NCI-H2227 (cell line): ENCODE measurements at regions not wholly inside any gene's neighbourhood (a gene's known extent, or its start where the extent isn't known, plus 50 kb on each side); places are given as distances from the start of the nearest gene placed in this dataset.
A peak's percentile ranks its signal among the peaks of the same experiment; 100 is the strongest.

Experiments
- DNase-seq: peaks from one replicate; lab custom pipeline; 2025; ENCODE audit not compliant: unreplicated experiment; lab: John Stamatoyannopoulos, UW

DNA sequence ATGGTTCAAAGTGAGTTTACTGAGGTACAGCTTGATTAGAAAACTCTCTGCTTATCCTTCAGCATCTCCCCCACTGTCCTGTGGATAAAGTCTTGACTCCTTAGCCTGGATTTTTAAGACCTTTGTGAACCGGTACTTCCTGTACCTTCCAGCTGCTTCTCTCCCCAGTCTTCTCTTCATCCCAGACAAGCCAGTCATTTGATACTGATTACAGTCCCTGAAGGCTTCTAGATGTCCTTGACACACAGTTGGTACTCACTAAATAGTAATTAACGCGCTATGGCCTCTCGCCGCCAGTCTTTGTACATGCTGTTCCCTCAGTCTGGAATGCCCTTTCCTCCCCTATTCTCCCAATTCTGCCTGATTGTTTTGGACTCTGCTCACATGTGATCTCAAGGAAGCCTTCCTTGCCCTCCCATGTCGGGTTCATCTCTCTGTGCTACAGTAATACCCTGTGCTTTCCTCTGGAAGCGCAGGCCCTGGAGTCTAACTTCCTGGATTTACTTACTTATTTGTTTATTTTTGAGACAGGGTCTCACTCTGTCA, 50.6 kb upstream of the PTGR2 start:
- DNase-seq = peak; percentile 44

DNA sequence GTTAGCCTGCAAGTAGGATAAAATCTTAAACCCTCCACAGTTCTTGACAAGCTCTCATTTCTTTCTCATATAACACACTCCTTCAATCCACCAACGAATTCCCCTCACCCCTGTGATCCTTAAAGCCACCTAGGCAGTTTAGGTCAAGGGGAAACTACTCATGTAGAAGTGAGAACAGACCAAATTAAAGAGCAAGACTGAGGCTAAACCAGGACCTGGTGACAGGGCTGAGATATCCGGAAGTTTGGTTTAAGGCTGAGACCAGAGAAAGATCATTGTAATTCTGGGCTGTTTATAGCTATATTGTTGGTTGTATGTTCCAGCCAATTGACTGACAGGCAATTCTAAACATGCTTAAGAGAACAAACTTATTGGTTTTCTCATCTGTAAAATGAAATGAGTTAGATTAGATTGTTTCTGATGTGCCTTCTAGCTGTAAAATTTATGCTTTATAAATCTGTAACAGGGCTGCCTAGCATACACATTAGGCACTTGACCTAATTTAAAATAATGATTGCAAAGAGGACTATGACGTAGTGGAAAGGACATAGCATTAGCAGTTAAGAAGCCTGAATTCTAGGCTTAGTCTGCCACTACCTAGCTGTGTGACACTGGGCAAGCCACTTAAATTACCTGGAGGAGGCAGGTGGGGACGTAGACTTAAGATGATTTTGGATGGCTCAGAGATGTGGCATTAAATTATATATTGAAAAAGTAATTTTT, 53.9 kb upstream of the PTGR2 start:
- DNase-seq = no peak

DNA sequence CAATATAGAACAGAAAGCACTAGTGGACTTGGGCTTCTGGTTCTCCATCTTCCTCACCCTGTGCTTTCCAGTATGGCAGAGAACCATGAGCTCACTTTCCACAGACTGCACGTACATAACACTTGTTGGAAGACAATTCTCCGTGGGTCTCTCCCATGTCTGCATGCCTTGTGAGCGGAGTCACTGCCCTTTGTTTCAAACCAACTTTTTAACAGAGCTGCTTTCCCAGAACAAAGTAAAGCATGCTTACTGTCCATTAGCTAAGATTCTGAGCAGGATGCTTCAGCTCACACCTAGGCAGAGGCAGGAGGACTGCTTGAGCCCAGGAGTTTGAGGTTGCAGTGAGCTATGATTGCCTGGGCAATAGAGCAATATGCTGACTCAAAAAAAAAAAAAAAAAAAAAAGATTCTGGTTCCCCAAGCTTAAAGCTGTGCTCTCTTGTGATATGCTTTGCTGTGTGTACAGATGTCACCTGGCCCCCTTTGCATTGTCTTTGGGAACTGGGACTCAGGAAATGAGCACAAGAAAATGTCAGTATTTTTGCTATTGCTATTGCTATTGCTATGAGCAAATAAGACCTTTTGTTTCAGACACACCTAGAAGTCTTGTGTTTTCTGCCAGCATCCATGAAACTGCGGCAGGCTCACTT, 54.6 kb upstream of the PTGR2 start:
- no peak for DNase-seq

DNA sequence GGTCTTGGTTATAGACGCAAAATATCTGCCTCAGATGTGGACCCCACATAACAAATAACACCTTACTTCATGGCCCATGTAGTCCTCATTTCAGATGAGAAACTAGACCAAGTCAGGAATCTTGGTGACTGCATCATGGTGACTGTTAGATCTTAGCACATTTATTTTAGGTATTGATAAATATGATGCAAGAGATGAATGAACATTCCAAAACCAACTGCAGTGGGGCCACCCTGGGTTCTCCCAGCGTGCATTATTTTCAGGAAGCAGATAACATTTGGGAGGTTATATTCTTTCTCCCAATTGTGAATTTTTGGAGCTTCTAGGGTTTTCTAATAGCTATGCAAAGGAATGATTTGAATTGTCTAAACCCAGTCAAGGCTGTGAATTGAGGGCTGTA, 55.2 kb upstream of the PTGR2 start:
- no peak for DNase-seq

DNA sequence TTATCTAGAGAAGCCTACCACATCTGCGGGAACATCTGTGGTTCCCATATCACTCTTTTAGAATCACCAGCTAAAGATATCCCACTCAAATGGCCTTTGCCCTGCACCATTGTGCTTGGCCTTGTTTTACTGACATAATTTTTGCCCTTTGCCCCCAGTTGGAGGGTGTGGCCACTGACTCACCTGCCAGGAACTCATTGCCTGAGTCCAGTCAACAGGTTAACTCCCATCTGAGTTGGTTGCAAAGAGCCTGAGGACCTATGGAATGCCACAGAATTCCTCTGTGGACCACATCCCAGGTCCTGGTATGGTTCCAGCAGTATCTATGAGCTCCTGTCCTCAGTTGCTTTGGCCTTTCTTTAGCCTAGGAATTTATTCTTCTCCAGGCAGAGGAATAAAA, 55.7 kb upstream of the PTGR2 start:
- DNase-seq = no peak

DNA sequence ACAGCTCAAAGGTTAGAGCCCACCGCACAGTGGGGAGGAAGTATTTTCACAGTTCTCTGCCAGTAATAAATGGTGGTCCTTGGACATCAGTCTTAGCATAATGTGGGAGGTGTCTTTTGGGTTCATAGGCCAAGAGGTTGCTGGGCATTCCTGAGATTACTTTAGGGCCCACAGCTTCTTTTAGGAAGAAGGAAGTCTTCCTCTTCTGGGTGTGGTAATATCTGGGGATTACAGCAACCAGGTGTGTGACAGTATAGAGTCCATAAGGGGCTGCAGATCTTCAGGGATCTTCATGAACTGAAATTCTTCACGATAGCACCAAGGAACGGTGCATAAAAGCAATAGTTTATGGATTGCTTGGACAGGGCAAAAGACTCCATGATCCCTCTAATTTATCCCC, 56.2 kb upstream of the PTGR2 start:
- no peak for DNase-seq

DNA sequence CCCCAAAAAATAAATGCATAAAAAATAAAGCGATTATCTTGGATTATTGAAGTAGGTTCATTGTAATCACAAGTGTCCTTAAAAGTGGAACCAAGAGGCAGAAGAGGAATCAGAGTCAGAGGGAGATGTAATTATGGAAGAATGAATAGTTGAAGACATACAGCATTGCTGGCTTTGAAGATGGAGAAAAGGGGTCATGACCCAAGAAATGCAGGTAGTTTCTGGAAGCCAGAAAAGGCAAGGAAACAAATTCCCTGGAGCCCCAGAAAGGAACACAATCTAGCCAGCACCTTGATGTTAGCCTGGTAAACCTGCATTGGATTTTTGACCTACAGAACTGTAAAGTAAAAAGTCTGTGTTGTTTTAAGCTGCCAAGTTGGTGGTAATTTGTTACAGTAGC, 57.5 kb upstream of the PTGR2 start:
- no peak for DNase-seq

DNA sequence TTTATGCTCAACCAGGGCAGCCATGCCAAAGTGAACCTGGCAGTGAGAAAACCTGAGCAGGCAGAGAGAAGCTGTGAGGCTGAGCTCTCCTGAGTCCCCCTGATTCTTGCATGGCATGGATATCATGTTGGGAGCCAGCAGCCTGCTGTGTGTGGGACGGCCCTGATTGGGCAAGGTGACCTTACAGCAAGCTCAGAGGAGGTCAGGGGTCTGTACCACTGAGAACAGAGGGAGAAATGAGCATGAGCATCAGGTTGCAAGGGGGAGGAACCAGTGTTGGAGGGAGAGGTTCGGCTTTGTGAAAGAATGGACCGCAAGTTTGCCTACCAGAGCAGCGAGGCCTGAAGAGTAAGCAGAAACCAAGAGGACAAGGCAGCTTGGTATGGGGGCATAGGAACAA, 59.1 kb upstream of the PTGR2 start:
- DNase-seq = no peak

DNA sequence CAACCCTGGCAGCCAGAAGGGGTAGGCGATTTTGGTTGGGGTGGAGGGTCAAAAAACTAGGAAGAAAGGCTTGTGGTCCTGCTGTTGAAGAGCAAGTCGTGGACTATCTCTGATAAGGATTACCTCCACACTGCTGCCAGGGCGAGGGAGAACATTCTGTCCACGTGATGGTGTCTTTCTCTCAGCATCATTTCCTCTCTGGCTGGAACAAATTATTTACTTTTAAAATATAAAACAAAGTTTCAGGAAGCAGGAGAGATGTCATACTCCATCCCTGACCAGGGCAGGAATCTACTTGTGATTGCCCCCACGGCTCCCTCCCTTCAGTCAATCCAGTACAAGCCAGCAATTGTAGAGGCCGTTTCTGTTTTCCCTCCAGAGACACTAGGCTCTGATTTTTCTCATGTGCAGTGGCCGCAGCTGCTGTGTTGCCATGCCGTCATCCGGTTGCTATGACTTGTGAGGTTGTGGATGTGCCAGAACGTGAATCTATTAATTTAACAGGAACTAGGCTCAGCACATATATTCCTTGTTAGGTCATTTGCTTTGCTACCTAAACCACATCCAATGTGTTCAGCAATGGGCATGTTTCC, 61.5 kb upstream of the PTGR2 start:
- DNase-seq = no peak

DNA sequence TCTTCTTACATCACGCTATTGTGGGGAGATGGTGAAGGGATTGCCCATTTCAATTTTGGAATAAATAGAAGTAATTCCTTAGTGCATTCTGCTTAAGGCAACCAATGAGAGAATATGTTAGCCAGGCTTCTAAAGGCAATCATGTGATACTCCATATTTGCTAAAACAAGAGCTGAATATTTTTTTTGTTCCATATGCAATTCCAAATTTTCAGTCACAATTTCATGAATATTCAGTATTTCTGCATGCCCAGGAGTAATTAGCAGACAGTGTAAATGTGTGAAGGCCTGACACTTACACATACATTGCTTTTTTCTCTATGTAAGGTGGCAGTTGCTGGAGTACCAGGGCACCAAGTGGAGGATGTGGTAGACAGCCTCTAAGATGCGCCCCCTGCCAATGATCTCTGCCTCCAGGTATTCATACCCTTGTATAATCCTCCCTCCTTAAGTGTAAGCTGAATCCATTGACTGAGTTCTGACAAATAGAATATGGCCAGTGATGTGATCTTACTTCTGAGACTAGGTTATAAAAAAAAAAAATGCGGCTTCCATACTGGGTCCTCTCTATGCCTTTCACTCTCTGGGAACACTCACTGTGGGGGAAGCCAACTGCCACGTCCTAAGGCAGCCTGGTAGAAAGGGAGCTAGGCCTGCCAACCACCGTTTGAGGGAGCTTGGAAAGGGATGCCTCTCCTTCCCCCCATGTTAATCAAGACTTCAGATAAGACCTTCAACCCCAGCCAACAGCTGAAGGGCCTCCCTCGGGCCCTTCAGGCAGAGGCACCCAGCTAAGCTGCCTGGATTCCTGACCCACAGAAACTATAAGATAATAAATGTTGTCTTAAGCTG, 62.7 kb upstream of the PTGR2 start:
- no peak for DNase-seq

DNA sequence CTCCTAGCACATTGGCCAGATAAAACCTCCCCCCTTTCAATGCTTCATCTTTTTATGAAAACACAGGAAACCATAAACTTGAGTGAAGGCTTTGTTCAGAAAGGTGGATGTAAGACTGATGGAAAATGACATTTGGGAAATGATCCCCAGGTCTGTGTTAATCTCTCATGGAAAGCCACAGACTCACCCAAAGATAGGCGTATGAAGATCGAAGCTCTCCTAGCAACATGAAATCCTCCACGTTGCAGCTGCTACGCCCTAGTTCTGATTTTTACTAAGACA, 63.4 kb upstream of the PTGR2 start:
- no peak for DNase-seq

DNA sequence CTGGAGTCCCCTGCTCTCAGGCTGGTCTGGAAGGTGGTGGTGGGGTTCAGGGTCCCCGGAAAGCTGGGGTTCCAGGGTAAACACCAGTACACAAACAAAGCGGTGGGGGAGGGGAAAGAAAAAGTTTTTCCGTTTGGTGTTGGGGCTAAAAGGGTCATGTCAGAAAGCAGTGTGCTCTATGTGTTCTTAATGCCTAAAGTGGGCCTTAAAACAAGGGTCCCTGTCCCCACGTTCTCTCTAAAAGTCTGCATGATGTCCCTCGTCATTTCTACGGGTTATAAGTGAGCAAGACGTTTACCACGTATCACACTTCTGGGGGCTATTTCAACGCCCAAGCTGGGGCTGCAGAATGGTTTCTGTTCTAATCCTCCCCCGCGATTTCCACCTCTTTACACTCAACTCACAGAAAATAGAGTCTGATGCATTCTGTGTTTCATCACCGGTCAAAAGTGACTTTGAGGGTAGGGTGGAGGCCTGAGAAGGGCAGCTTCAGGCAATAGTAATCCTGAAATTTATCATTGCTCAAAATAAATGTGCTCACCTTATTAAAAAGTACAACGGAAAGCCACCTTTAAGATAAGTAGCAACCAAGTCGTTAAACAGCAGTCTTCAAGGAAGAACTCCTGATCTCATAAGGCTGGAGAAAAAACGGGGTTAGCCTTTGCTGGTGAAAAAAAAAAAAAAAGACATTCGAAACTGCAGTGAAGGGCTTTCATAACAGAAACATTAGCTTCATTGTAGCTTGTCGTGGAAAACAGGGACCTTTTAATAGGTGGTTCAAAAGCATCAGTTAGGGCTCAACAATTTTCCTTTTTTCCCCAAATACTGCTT, 63.9 kb upstream of the PTGR2 start:
- DNase-seq = no peak

DNA sequence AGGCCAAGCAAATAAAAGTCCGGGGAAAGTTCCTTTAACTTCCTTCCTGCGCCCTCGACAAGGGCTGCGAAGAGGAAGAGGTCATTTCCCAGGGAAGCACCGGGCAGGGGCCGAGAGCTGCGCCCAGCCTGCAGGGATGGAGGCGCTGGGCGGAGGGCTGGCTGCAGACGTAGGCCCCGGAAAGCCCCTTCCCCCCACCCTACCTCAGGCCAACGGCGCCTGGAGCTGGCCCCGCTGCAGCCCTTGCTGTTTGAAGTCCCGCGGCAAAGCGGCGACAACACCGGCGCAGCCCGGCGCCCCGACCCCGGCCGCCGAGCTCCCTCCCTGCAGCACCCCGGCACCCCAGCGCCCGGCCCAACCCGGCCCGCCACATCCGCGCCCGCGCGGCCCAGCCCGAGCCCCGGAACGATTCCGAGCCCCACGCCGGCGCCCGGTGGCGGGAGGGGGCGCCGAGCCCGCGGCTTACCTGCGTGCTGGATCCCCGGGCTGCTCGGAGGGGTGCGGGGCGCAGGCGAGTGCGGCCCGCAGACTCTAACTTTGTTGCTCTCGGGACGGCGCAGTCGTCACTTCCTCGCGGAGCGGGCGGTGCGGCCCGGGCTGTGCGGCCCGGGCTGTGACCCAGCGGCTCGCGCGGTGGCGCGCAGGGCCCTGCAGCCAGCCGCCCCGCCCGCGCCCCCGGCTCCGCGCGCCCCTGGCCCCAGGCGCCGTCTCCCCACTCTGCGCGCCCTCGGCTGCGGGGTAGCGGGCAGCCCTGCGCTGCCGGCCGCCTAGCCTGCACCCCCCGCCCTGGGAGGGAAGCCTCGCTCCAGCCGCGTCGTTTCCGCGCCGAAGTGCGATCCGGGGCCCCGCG, 64.8 kb upstream of the PTGR2 start:
- DNase-seq = peak; percentile 30

DNA sequence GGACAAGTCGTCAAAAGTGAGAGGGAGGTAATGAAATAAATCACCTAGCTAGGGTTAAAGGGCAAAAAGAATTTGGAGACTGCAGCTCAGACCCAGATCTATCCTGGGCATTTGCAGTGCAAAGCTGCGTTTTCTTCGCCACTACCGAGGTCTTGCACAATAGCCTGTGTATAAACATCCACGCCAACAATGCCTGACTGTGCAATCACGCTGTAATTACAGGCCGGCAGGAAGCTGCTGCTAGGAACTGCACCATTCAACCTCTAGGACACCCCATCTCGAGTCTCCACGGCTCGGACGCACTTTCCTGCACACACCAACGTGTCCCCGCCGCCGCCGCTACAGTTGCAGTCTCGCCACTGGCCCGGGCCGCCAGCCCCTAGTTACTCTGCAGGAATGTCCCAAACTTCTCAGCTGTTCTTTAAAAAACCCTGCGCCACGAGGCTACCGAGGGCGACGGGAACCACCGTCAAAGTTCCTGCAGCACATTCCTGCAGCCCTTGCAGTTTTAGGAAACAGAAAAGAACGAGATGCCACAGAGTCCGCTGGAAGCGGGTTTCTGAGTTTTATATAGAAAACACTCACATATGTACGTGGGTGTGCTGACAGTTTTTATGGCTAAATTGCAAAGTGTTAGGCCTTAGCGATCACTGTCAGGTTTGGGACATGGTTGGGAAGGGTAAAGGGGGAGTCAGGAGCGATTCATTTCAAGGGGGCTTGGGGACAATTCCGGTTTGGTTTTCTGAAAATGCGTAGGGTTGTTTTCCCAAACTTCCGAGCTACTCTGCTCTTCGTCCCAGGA, 65.6 kb upstream of the PTGR2 start:
- peak; percentile 58 for DNase-seq

DNA sequence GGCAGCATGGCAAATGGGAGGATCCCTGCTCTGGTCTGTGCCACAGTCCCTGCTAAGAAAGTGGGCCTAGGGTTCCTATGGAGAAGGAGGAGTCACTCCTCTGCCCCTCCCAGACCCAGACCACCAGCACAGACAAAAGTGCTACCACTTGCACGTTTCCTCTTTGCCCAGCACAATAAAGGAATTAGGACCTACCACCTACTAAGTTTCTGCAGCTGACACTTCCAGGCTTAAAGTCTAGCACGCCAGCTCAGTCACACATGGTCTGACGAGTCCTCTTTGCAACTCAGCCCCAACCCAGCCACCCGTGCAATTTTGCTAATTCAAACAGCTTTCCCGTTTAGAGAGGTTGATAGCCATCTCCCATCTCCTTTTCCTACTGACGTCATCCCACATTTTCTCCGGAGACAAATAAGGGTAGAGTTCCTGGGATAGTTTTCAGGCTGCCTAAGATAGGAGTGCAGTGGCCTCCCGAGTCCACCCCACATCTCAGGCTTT, 66.2 kb upstream of the PTGR2 start:
- DNase-seq = peak; percentile 48

DNA sequence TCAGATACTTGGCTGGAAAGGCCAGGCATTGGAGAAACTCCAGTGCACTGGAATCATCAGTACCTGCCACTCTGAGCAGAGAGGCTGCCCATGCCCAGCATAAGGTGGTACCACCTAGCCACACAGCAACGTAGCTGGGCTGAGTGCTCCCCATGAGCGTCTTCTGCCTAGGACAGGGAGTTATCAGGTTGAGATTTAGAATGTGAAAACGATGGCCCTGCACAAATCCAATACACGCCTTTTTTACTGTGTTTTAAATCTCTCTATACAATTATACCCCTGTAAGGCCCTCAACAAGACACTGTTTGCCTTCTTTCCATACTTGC, 66.7 kb upstream of the PTGR2 start:
- no peak for DNase-seq

DNA sequence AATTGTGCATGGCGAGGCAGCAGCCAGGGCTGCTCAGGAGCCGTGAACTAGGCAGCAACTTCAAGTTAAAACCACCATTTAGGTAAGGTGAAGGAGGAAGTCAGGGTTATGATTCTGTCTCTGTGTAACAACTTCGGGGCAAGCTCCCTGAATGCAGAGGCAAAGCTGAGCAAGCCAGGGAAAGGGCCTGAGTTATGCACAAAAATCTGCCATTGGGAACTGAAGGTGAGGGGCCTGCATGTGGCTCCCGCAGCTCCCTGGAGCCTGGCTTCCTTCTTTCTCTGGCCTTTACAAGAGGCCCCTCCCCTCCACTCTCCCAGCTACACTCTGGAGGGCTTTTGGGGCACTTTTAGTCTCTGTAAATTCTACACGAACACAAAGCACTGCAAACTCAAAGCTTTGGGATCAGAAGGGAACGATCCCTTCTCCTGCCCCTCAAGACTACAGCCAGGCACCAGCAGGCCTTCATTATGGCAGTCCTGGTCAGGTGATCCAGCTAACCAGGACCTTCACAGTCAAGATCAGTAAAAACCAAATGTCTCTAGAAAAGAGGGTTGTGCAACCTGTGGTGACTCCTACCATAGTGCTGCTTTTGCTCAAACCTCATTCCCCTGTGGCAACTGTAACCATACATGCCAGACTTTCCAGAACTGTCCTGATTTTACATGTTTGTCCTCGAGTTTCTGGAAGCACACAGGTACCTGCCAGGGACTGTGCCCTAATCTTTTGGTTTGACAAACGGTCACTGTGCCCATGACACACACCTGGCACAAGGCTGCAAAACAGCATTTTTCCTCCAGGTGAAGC, 67.2 kb upstream of the PTGR2 start:
- DNase-seq = no peak

DNA sequence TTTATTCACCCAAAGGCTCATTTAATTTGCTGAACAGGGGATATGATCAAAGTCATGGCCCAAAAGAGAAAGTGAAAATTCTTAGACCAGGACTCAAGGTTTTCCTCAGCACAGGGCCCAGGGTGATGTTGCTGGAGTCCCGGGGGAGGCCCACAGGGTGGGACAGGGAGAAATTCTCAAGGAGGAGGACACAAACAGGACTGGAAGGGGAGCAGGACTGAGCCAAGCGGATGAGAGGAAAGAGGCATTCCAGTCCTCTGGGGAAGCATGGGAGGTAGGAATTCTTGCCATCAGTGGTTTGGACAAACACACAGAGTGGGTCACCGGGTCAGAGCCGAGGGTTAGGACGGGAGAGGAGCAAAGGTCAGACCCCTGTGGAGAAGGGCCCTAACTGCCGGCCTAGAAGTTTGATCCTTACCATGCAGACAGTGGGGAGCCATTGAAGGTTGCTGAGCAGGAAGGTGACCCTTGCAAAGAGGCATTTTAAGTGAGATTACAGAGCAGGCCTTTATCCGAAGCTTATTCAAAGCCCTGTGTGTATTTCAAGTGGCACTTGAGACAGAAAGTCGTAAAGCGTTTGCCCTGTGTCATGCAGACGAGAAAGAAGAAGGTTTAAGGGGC, 68.4 kb upstream of the PTGR2 start:
- DNase-seq = peak; percentile 45
